ENCODE measurements at regions not wholly inside any gene's neighbourhood (a gene's known extent, or its start where the extent isn't known, plus 50 kb on each side); places are given as distances from the start of the nearest gene placed in this dataset.

DNA sequence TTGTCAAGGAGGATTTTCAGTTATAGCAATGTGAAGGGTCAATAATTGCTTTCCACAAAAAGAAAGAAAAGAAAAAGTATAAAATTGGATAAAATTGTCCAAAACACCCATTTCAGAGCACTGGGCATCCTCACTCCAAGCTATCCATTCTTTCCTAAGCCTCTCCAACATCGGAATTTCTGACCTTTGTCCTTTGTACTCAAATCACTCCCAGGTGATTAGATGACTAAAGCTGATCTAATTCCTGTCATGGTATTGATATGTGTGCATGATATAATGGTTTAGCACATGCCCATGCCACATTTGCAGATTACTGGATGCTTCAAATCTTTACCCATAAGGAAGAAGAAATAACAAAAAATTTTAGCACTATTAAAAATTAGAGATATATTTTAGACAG, 152.3 kb downstream of the CENPC start:
- TF ChIP-seq POLR2AphosphoS5 (IDR thresholded peaks at IDR 0.05; ENCODE audit: insufficient read depth, low read depth, low read length) (no peak), POLR2A (IDR thresholded peaks at IDR 0.05; ENCODE audit: low read depth, low read length) (no peak), MYC (IDR thresholded peaks at IDR 0.05; ENCODE audit: low read depth, low read length) (no peak), EZH2 (IDR thresholded peaks at IDR 0.05; ENCODE audit: borderline replicate concordance, low read depth, low read length, severe bottlenecking) (no peak), JUN (IDR thresholded peaks at IDR 0.05; ENCODE audit: borderline replicate concordance, insufficient read depth, insufficient read length, low read depth) (no peak), GATA2 (IDR thresholded peaks at IDR 0.05; ENCODE audit: insufficient read depth, insufficient read length, low read depth, low read length) (no peak), FOS (IDR thresholded peaks at IDR 0.05; ENCODE audit: borderline replicate concordance, insufficient read depth, low read length) (no peak)
- TF ChIP-seq, protein P1, sequence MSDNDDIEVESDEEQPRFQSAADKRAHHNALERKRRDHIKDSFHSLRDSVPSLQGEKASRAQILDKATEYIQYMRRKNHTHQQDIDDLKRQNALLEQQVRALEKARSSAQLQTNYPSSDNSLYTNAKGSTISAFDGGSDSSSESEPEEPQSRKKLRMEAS (IDR thresholded peaks at IDR 0.05; ENCODE audit: insufficient read depth, insufficient read length) = no peak
- TF ChIP-seq, protein P2, sequence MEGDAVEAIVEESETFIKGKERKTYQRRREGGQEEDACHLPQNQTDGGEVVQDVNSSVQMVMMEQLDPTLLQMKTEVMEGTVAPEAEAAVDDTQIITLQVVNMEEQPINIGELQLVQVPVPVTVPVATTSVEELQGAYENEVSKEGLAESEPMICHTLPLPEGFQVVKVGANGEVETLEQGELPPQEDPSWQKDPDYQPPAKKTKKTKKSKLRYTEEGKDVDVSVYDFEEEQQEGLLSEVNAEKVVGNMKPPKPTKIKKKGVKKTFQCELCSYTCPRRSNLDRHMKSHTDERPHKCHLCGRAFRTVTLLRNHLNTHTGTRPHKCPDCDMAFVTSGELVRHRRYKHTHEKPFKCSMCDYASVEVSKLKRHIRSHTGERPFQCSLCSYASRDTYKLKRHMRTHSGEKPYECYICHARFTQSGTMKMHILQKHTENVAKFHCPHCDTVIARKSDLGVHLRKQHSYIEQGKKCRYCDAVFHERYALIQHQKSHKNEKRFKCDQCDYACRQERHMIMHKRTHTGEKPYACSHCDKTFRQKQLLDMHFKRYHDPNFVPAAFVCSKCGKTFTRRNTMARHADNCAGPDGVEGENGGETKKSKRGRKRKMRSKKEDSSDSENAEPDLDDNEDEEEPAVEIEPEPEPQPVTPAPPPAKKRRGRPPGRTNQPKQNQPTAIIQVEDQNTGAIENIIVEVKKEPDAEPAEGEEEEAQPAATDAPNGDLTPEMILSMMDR (IDR thresholded peaks at IDR 0.05; ENCODE audit: extremely low read depth in 1 of 2, insufficient read depth in 1 of 2, low read depth in 1 of 2, low read length in 2 of 2) = no peak

Data from endothelial cell of umbilical vein (primary cell).